ENCODE measurements at regions not wholly inside any gene's neighbourhood (a gene's known extent, or its start where the extent isn't known, plus 50 kb on each side); places are given as distances from the start of the nearest gene placed in this dataset.
"Not testable (repeated sequence)": the region's sequence is repeated elsewhere in the genome, so short reads cannot be mapped to it uniquely, and the experiment has no call there.

- POLR2A ChIA-PET, result no interaction called here
- CTCF ChIA-PET, result no interaction called here
Observed at GRCh38 chr14:57058319-57058718, 210.4 kb downstream of the EXOC5 start.

GRCh38 chr14:57057803-57058202 lies 210.9 kb downstream of the EXOC5 start:
- CTCF ChIA-PET, result interaction anchor here (1.0 kb wide), 1 partner anchor 10 kb away, joined by 3 read pairs; no protein-coding TSS in a partner anchor
- no peaks in the 10 kb centered on the region for H3K36me3 Mint-ChIP-seq (ENCODE audit: low read depth)

More at GRCh38 chr14:57058319-57058718, 210.4 kb downstream of the EXOC5 start:
- Mint-ChIP-seq H3K4me1 (ENCODE audit: low read depth) (peaks cover 22% of the 10 kb centered on the region), H3K9me3 (no peaks in the 10 kb centered on the region), H3K4me3 (no peak overlapping the region), H3K27me3 (peaks cover under 1% of the 10 kb centered on the region), H3K27ac (no peak overlapping the region), H3K36me3 (ENCODE audit: low read depth) (no peaks in the 10 kb centered on the region)
- Histone ChIP-seq H3K9me3 (ENCODE audit: control insufficient read depth in 1 of 2, insufficient read depth in 1 of 2, low read length in 2 of 2) (no peaks in the 10 kb centered on the region), H3K4me1 (ENCODE audit: insufficient read depth, low read length) (peaks cover 6% of the 10 kb centered on the region), H3K36me3 (ENCODE audit: insufficient read depth, low read length) (no peaks in the 10 kb centered on the region), H3K27ac (ENCODE audit: low read depth in 1 of 2, low read length in 2 of 2) (no peak overlapping the region), H3K27me3 (ENCODE audit: control insufficient read depth in 1 of 2, insufficient read depth in 2 of 2, low read length in 2 of 2) (no peaks in the 10 kb centered on the region), H3K4me3 (ENCODE audit: low read length) (no peak overlapping the region)
- TF ChIP-seq CTCF (IDR thresholded peaks at IDR 0.05), result no peak
- intact Hi-C loops (cut with DNase I, micrococcal nuclease), result no loop called here
- ATAC-seq (ENCODE audit: poor library complexity), result no peak
- no peak for DNase-seq

GRCh38 chr14:57056522-57056921 lies 212.2 kb downstream of the EXOC5 start:
- ATAC-seq (ENCODE audit: poor library complexity); POLR2A ChIA-PET; H3K9me3 Mint-ChIP-seq; H3K27me3 ChIP-seq (ENCODE audit: control insufficient read depth in 1 of 2, insufficient read depth in 2 of 2, low read length in 2 of 2); H3K4me3 ChIP-seq (ENCODE audit: low read length); DNase-seq; CTCF ChIA-PET; intact Hi-C loops (cut with DNase I, micrococcal nuclease); H3K36me3 ChIP-seq (ENCODE audit: insufficient read depth, low read length); H3K4me3 Mint-ChIP-seq; H3K27ac Mint-ChIP-seq; H3K9me3 ChIP-seq (ENCODE audit: control insufficient read depth in 1 of 2, insufficient read depth in 1 of 2, low read length in 2 of 2); H3K36me3 Mint-ChIP-seq (ENCODE audit: low read depth); H3K27ac ChIP-seq (ENCODE audit: low read depth in 1 of 2, low read length in 2 of 2); H3K4me1 ChIP-seq (ENCODE audit: insufficient read depth, low read length); H3K27me3 Mint-ChIP-seq: not testable (repeated sequence)
- peaks cover 21% of the 10 kb centered on the region for H3K4me1 Mint-ChIP-seq (ENCODE audit: low read depth)

More at GRCh38 chr14:57057803-57058202, 210.9 kb downstream of the EXOC5 start:
- intact Hi-C loops (cut with DNase I, micrococcal nuclease), result no loop called here
- no peak overlapping the region for H3K27ac ChIP-seq (ENCODE audit: low read depth in 1 of 2, low read length in 2 of 2)
- ATAC-seq (ENCODE audit: poor library complexity), result no peak
- DNase-seq, result no peak
- H3K4me1 ChIP-seq (ENCODE audit: insufficient read depth, low read length), result peaks cover 6% of the 10 kb centered on the region
- POLR2A ChIA-PET, result no interaction called here
- no peaks in the 10 kb centered on the region for H3K27me3 ChIP-seq (ENCODE audit: control insufficient read depth in 1 of 2, insufficient read depth in 2 of 2, low read length in 2 of 2)
- Mint-ChIP-seq H3K27ac (no peak overlapping the region), H3K4me3 (no peak overlapping the region), H3K9me3 (no peaks in the 10 kb centered on the region), H3K27me3 (peaks cover under 1% of the 10 kb centered on the region), H3K4me1 (ENCODE audit: low read depth) (peaks cover 22% of the 10 kb centered on the region)
- no peak overlapping the region for H3K4me3 ChIP-seq (ENCODE audit: low read length)
- H3K36me3 ChIP-seq (ENCODE audit: insufficient read depth, low read length), result no peaks in the 10 kb centered on the region
- TF ChIP-seq CTCF (IDR thresholded peaks at IDR 0.05), result no peak
- H3K9me3 ChIP-seq (ENCODE audit: control insufficient read depth in 1 of 2, insufficient read depth in 1 of 2, low read length in 2 of 2), result no peaks in the 10 kb centered on the region

GRCh38 chr14:57052705-57053302 lies 215.9 kb downstream of the EXOC5 start:
- ATAC-seq (ENCODE audit: poor library complexity), result no peak
- ChIA-PET CTCF (interaction anchor here (1.2 kb wide), 1 partner anchor 562 kb away, joined by 3 read pairs; no protein-coding TSS in a partner anchor), POLR2A (no interaction called here)

More at GRCh38 chr14:57052705-57053302, 215.9 kb downstream of the EXOC5 start:
- no peak overlapping the region for H3K4me3 Mint-ChIP-seq
- Histone ChIP-seq H3K4me1 (ENCODE audit: insufficient read depth, low read length) (no peaks in the 10 kb centered on the region), H3K36me3 (ENCODE audit: insufficient read depth, low read length) (no peaks in the 10 kb centered on the region), H3K27me3 (ENCODE audit: control insufficient read depth in 1 of 2, insufficient read depth in 2 of 2, low read length in 2 of 2) (no peaks in the 10 kb centered on the region), H3K27ac (ENCODE audit: low read depth in 1 of 2, low read length in 2 of 2) (no peak overlapping the region), H3K4me3 (ENCODE audit: low read length) (no peak overlapping the region), H3K9me3 (ENCODE audit: control insufficient read depth in 1 of 2, insufficient read depth in 1 of 2, low read length in 2 of 2) (no peaks in the 10 kb centered on the region)
- no peak for DNase-seq
- H3K27me3 Mint-ChIP-seq, result peaks cover 4% of the 10 kb centered on the region
- intact Hi-C loops (cut with DNase I, micrococcal nuclease), result no loop called here
- no peak for TF ChIP-seq CTCF (IDR thresholded peaks at IDR 0.05)
- H3K36me3 Mint-ChIP-seq (ENCODE audit: low read depth), result no peaks in the 10 kb centered on the region
- H3K4me1 Mint-ChIP-seq (ENCODE audit: low read depth), result no peaks in the 10 kb centered on the region
- no peak overlapping the region for H3K27ac Mint-ChIP-seq
- no peaks in the 10 kb centered on the region for H3K9me3 Mint-ChIP-seq

All from CD4-positive, alpha-beta T cell (primary cell).